Neural progenitor cell (in vitro differentiated cells): ENCODE measurements at regions not wholly inside any gene's neighbourhood (a gene's known extent, or its start where the extent isn't known, plus 50 kb on each side); places are given as distances from the start of the nearest gene placed in this dataset.

ENCODE experiments used
- DNase-seq: peaks from one replicate; pipeline ENCODE4 v3.0.0-alpha.2; 2016; ENCODE audit warnings: low spot score
- H2AFZ ChIP-seq: fragments of 200-600 bp; sonication (generic); replicated peaks from 2 replicates; pipeline ENCODE4 v1.6.1; 2016; ENCODE audit warnings: antibody characterized with exemption
- H3F3A ChIP-seq: fragments of 200-600 bp; sonication (generic); 2 replicates; pipeline ENCODE4 v1.6.1; 2016; ENCODE audit warnings: antibody characterized with exemption, low read depth
- H3K27ac ChIP-seq: fragments of 200-600 bp; sonication (generic); 2 replicates; pipeline ENCODE4 v1.5.1; 2016; ENCODE audit warnings: mild to moderate bottlenecking
- H3K27me3 ChIP-seq: fragments of 200-600 bp; sonication (generic); 2 replicates; pipeline ENCODE4 v1.6.1; 2016; ENCODE audit warnings: mild to moderate bottlenecking, moderate library complexity
- H3K36me3 ChIP-seq: fragments of 200-600 bp; sonication (generic); 2 replicates; pipeline ENCODE4 v1.5.1; 2016
- H3K4me1 ChIP-seq: fragments of 200-600 bp; sonication (generic); 2 replicates; pipeline ENCODE4 v1.6.1; 2016; ENCODE audit warnings: mixed run types
- H3K4me2 ChIP-seq: fragments of 200-600 bp; sonication (generic); 2 replicates; pipeline ENCODE4 v1.6.1; 2016
- H3K4me3 ChIP-seq: fragments of 200-600 bp; sonication (generic); 2 replicates; pipeline ENCODE4 v1.5.1; 2016
- H3K79me2 ChIP-seq: fragments of 200-600 bp; sonication (generic); 2 replicates; pipeline ENCODE4 v1.6.1; 2016; ENCODE audit warnings: low read depth
- H3K9ac ChIP-seq: fragments of 200-600 bp; sonication (generic); 2 replicates; pipeline ENCODE4 v1.6.1; 2016
- H3K9me3 ChIP-seq: fragments of 200-600 bp; sonication (generic); 2 replicates; pipeline ENCODE4 v1.5.1; 2016; ENCODE audit warnings: low read depth
- H4K20me1 ChIP-seq: fragments of 200-600 bp; sonication (generic); 2 replicates; pipeline ENCODE4 v1.6.1; 2016; ENCODE audit warnings: low read depth
- H3K27ac Mint-ChIP-seq: 3 replicates; pipeline ENCODE4 v1.8.0; 2021; ENCODE audit warnings: mixed read lengths
- H3K27me3 Mint-ChIP-seq: 2 replicates; pipeline ENCODE4 v1.8.0; 2022; ENCODE audit warnings: low read depth, mild to moderate bottlenecking, inconsistent platforms, moderate library complexity, mixed read lengths; ENCODE audit not compliant: insufficient read depth
- H3K36me3 Mint-ChIP-seq: 3 replicates; pipeline ENCODE4 v1.8.0; 2021; ENCODE audit warnings: mixed read lengths
- H3K4me1 Mint-ChIP-seq: 3 replicates; pipeline ENCODE4 v1.8.0; 2021; ENCODE audit warnings: mixed read lengths
- H3K4me3 Mint-ChIP-seq: 3 replicates; pipeline ENCODE4 v1.8.0; 2021; ENCODE audit warnings: mild to moderate bottlenecking, moderate library complexity, mixed read lengths
- H3K9me3 Mint-ChIP-seq: 3 replicates; pipeline ENCODE4 v1.8.0; 2020; ENCODE audit warnings: mixed read lengths
- EZH2 ChIP-seq: fragments of 200-600 bp; sonication (generic); IDR thresholded peaks from 2 replicates; pipeline ENCODE4 v1.6.1; 2017; ENCODE audit warnings: antibody characterized with exemption, mild to moderate bottlenecking, moderate library complexity
- EZH2phosphoT487 ChIP-seq: fragments of 200-600 bp; sonication (generic); IDR thresholded peaks from 2 replicates; pipeline ENCODE4 v1.6.1; 2017; ENCODE audit warnings: antibody characterized with exemption
- TF ChIP-seq, protein P1 (sequence below): fragments of 200-600 bp; sonication (generic); IDR thresholded peaks from 2 replicates; pipeline ENCODE4 v1.5.1; 2017; ENCODE audit warnings: antibody characterized with exemption, mild to moderate bottlenecking

DNA sequence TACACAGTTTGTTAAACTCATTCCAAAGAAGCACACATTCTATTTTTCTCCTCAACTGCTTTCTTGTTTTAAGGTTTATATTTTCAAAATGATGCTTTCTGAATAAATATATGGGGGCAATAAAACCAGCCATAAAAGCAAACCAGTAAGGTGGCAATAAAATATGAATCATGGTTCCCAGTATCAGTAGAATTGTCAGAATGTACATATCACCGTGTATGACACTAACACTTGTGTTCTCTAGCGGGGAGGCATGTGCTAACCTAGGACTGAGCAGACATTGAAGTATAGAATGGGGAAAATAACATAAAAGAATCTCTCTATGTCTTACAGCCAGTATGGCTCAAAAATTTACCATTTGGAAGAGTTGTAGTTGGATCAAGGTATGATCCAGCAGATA is 329.9 kb upstream of the ISL1 start:
- H3K4me1 ChIP-seq = no peaks in the 10 kb centered on the region
- no peaks in the 10 kb centered on the region for H3K36me3 ChIP-seq
- Mint-ChIP-seq H3K27me3 (peaks cover 3% of the 10 kb centered on the region), H3K4me3 (no peak overlapping the region), H3K36me3 (no peaks in the 10 kb centered on the region), H3K27ac (no peak overlapping the region), H3K4me1 (peaks cover 4% of the 10 kb centered on the region), H3K9me3 (no peaks in the 10 kb centered on the region)
- no peak overlapping the region for H3K27ac ChIP-seq
- TF ChIP-seq, protein P1, sequence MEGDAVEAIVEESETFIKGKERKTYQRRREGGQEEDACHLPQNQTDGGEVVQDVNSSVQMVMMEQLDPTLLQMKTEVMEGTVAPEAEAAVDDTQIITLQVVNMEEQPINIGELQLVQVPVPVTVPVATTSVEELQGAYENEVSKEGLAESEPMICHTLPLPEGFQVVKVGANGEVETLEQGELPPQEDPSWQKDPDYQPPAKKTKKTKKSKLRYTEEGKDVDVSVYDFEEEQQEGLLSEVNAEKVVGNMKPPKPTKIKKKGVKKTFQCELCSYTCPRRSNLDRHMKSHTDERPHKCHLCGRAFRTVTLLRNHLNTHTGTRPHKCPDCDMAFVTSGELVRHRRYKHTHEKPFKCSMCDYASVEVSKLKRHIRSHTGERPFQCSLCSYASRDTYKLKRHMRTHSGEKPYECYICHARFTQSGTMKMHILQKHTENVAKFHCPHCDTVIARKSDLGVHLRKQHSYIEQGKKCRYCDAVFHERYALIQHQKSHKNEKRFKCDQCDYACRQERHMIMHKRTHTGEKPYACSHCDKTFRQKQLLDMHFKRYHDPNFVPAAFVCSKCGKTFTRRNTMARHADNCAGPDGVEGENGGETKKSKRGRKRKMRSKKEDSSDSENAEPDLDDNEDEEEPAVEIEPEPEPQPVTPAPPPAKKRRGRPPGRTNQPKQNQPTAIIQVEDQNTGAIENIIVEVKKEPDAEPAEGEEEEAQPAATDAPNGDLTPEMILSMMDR = no peak
- TF ChIP-seq EZH2 = no peak
- TF ChIP-seq EZH2phosphoT487 = no peak
- no peaks in the 10 kb centered on the region for H3F3A ChIP-seq
- H3K4me2 ChIP-seq = no peak overlapping the region
- H3K27me3 ChIP-seq = no peaks in the 10 kb centered on the region
- H3K4me3 ChIP-seq = no peak overlapping the region
- no peak overlapping the region for H2AFZ ChIP-seq
- no peaks in the 10 kb centered on the region for H3K9me3 ChIP-seq
- H3K79me2 ChIP-seq = no peaks in the 10 kb centered on the region
- no peaks in the 10 kb centered on the region for H4K20me1 ChIP-seq
- no peak for DNase-seq
- no peak overlapping the region for H3K9ac ChIP-seq

DNA sequence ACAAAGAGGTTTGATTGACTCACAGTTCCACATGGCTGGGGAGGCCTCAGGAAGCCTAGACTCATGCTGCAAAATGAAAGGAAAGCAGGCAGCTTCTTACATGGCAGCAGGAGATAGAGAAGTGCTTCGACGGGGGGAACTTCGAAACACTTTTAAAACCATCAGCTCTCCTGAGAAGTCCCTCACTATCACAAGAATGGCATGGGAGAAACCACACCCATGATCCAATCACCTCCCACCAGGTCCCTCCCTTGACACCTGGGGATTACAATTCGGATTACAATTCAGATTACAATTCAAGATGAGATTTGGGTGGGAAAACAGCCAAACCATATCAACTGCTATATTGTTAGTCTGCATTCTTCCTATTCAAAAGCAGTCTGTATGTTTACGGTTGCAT is 322.3 kb upstream of the ISL1 start:
- no peaks in the 10 kb centered on the region for H3K79me2 ChIP-seq
- no peak overlapping the region for H3K27ac Mint-ChIP-seq
- no peaks in the 10 kb centered on the region for H3F3A ChIP-seq
- no peak for DNase-seq
- H3K4me1 Mint-ChIP-seq = no peaks in the 10 kb centered on the region
- peaks cover 28% of the 10 kb centered on the region for H3K9me3 Mint-ChIP-seq
- H3K9ac ChIP-seq = no peak overlapping the region
- H3K4me2 ChIP-seq = no peak overlapping the region
- H3K36me3 Mint-ChIP-seq = no peaks in the 10 kb centered on the region
- H3K9me3 ChIP-seq = no peaks in the 10 kb centered on the region
- TF ChIP-seq EZH2phosphoT487 (no peak), EZH2 (no peak)
- TF ChIP-seq, protein P1 = no peak
- no peaks in the 10 kb centered on the region for H4K20me1 ChIP-seq
- peaks cover 4% of the 10 kb centered on the region for H3K27me3 Mint-ChIP-seq
- no peak overlapping the region for H3K27ac ChIP-seq
- no peak overlapping the region for H3K4me3 Mint-ChIP-seq
- peak overlapping the region; percentile 72 for H2AFZ ChIP-seq
- H3K27me3 ChIP-seq = no peaks in the 10 kb centered on the region
- no peaks in the 10 kb centered on the region for H3K4me1 ChIP-seq
- H3K4me3 ChIP-seq = no peak overlapping the region
- no peaks in the 10 kb centered on the region for H3K36me3 ChIP-seq

DNA sequence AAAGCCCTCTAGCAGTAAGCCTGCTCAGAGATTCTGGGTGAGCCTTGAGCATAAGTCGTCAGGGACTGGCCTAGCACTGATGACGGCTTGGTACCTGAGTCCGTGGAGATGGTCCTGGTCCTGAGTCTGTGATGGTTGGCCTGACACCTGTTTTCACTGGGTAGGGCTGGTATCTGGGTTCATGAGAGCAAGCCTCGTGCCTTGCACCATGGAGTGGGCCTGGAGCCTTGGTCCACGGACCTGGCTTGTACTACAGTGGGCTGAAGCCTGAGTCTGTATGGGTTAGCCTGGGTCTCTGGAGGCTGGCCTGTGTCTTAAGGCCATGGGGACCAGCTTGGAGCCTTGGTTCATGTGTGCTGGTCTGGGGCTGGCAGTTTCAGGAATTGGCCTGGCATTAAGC is 310.3 kb upstream of the ISL1 start:
- H2AFZ ChIP-seq = no peak overlapping the region
- no peaks in the 10 kb centered on the region for H3K79me2 ChIP-seq
- no peaks in the 10 kb centered on the region for H3K9me3 ChIP-seq
- H3K4me3 Mint-ChIP-seq = no peak overlapping the region
- H3K4me3 ChIP-seq = no peak overlapping the region
- H3K9me3 Mint-ChIP-seq = peaks cover 23% of the 10 kb centered on the region
- H3K4me1 ChIP-seq = no peaks in the 10 kb centered on the region
- no peak overlapping the region for H3K4me2 ChIP-seq
- DNase-seq = no peak
- no peaks in the 10 kb centered on the region for H3K4me1 Mint-ChIP-seq
- H3K9ac ChIP-seq = no peak overlapping the region
- no peaks in the 10 kb centered on the region for H3K27me3 ChIP-seq
- H3K36me3 ChIP-seq = no peaks in the 10 kb centered on the region
- no peak overlapping the region for H3K27ac Mint-ChIP-seq
- peaks cover 9% of the 10 kb centered on the region for H3K27me3 Mint-ChIP-seq
- no peaks in the 10 kb centered on the region for H3F3A ChIP-seq
- H3K36me3 Mint-ChIP-seq = no peaks in the 10 kb centered on the region
- H3K27ac ChIP-seq = no peak overlapping the region
- TF ChIP-seq, protein P1 = no peak
- TF ChIP-seq EZH2phosphoT487 = no peak
- TF ChIP-seq EZH2 = no peak
- H4K20me1 ChIP-seq = no peaks in the 10 kb centered on the region

DNA sequence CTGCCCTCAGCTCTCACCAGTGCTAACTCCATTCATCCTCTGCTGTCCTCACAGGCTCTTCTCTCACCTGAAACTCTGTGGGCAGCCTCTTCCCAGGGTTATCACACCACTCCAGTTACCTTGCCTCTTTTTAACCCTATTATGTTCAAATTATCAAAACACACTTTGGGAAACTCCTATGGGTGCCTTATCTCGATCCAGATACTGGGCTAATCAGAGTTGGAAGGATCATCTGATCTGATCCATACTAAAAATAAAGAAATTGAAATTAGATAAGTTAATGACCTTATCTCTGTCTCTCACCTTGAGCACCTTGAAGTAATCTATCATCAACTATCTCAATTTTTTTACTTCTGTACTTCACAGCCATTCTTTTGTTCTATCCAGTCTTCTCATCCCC is 300.5 kb upstream of the ISL1 start:
- Histone ChIP-seq H3K27me3 (no peaks in the 10 kb centered on the region), H4K20me1 (no peaks in the 10 kb centered on the region), H3F3A (no peaks in the 10 kb centered on the region), H3K79me2 (no peaks in the 10 kb centered on the region), H3K9ac (no peak overlapping the region), H3K9me3 (no peaks in the 10 kb centered on the region), H3K4me1 (no peaks in the 10 kb centered on the region), H3K36me3 (no peaks in the 10 kb centered on the region), H3K4me3 (no peak overlapping the region), H2AFZ (no peak overlapping the region), H3K27ac (no peak overlapping the region), H3K4me2 (no peak overlapping the region)
- Mint-ChIP-seq H3K27me3 (peaks cover 12% of the 10 kb centered on the region), H3K27ac (no peak overlapping the region), H3K9me3 (no peaks in the 10 kb centered on the region), H3K4me3 (no peak overlapping the region), H3K4me1 (no peaks in the 10 kb centered on the region), H3K36me3 (no peaks in the 10 kb centered on the region)
- TF ChIP-seq EZH2 (no peak), EZH2phosphoT487 (no peak)
- TF ChIP-seq, protein P1 = no peak
- DNase-seq = no peak
